A549 (cell line): ENCODE measurements at regions not wholly inside any gene's neighbourhood (a gene's known extent, or its start where the extent isn't known, plus 50 kb on each side); places are given as distances from the start of the nearest gene placed in this dataset.
"Not testable (repeated sequence)": the region's sequence is repeated elsewhere in the genome, so short reads cannot be mapped to it uniquely, and the experiment has no call there.

Experiments
- ATAC-seq, 2 experiments: fragments of 200-7000 bp in 1 of 2; fragments of >200 bp in 1 of 2; cut with Nextera tagmentation in 1 of 2; cut with Tn5 transposase in 1 of 2; 3 replicates each; pipeline versions ENCODE4 v1.8.0 to v1.9.1; 2018 to 2020; ENCODE audit warnings: mild to moderate bottlenecking in 1 of 2, moderate library complexity in 1 of 2
- CTCF ChIA-PET: fragments of 300-600 bp; sonication (Branson Sonifier 250); formaldehyde crosslinking; extraction: SDS; loops from one replicate; lab custom pipeline; 2021; ENCODE audit warnings: antibody characterized with exemption, inconsistent platforms; lab: Yijun Ruan, JAX
- POLR2A ChIA-PET: fragments of 350-600 bp; formaldehyde crosslinking; extraction: SDS; loops from one replicate; lab custom pipeline; 2021; ENCODE audit warnings: antibody characterized with exemption, inconsistent platforms; lab: Yijun Ruan, JAX
- DNase-seq, 2 experiments: peaks; one replicate each; pipeline versions ENCODE4 v3.0.0 to v3.0.0-alpha.2; 2011 to 2016; ENCODE audit warnings: low read depth in 1 of 2, low spot score in 1 of 2
- FAIRE-seq: peaks from 2 replicates; lab custom pipeline; 2011; peaks lifted over from hg19 to GRCh38; lab: Jason Lieb, UNC
- H3K27ac ChIP-seq, 2 experiments: fragments of >200 bp; sonication (Bioruptor Twin); formaldehyde crosslinking; 3 replicates each; pipeline ENCODE4 v1.5.1; 2016 to 2017
- H3K4me1 ChIP-seq: fragments of >200 bp; sonication (Bioruptor Twin); formaldehyde crosslinking; 3 replicates; pipeline ENCODE4 v1.6.1; 2016
- H3K4me2 ChIP-seq: fragments of >200 bp; sonication (Bioruptor Twin); formaldehyde crosslinking; 3 replicates; pipeline ENCODE4 v1.6.1; 2016
- H3K4me3 ChIP-seq: fragments of >200 bp; sonication (Bioruptor Twin); formaldehyde crosslinking; 3 replicates; pipeline ENCODE4 v1.5.1; 2016
- H3K9me3 ChIP-seq: fragments of >200 bp; sonication (Bioruptor Twin); formaldehyde crosslinking; 3 replicates; pipeline ENCODE4 v1.6.1; 2016
- BHLHE40 ChIP-seq: IDR thresholded peaks from 2 replicates; pipeline ENCODE4 v1.6.1; 2012; ENCODE audit warnings: low read depth, low read length, inconsistent platforms
- EHF ChIP-seq: fragments of 250-450 bp; sonication (Bioruptor Pico); IDR thresholded peaks from 2 replicates; pipeline ENCODE4 v1.5.0; 2020; ENCODE audit warnings: mild to moderate bottlenecking
- EHMT2 ChIP-seq: fragments of 200-600 bp; sonication (generic); IDR thresholded peaks from 2 replicates; pipeline ENCODE4 v1.6.1; 2016; ENCODE audit warnings: antibody characterized with exemption, low read depth, mild to moderate bottlenecking, moderate library complexity
- FOSL2 ChIP-seq, 2 experiments: fragments of 450-650 bp in 1 of 2; fragments of >200 bp in 1 of 2; sonication (Bioruptor Twin) in 1 of 2; formaldehyde crosslinking; IDR thresholded peaks; 2 replicates each; pipeline versions ENCODE4 v1.5.0 to v1.6.1; 2016 to 2020; ENCODE audit warnings: mild to moderate bottlenecking in 1 of 2, moderate library complexity in 1 of 2
- FOXS1 ChIP-seq: fragments of 250-450 bp; sonication (Bioruptor Pico); IDR thresholded peaks from 2 replicates; pipeline ENCODE4 v1.5.0; 2020; ENCODE audit warnings: mild to moderate bottlenecking, moderate library complexity
- HDAC2 ChIP-seq: fragments of 200-600 bp; sonication (generic); IDR thresholded peaks from 2 replicates; pipeline ENCODE4 v1.6.1; 2016
- HEYL ChIP-seq: fragments of 250-450 bp; sonication (Bioruptor Pico); IDR thresholded peaks from 2 replicates; pipeline ENCODE4 v1.8.0; 2021; ENCODE audit warnings: mild to moderate bottlenecking, moderate library complexity
- HOXA7 ChIP-seq: fragments of 250-450 bp; sonication (Bioruptor Pico); IDR thresholded peaks from 2 replicates; pipeline ENCODE4 v1.5.0; 2020; ENCODE audit warnings: mild to moderate bottlenecking, moderate library complexity
- JUNB ChIP-seq: fragments of >200 bp; sonication (Bioruptor Twin); formaldehyde crosslinking; IDR thresholded peaks from 2 replicates; pipeline ENCODE4 v1.6.1; 2016
- MAZ ChIP-seq: fragments of 150-350 bp; IDR thresholded peaks from 2 replicates; pipeline ENCODE4 v1.6.1; 2014; ENCODE audit warnings: antibody characterized with exemption, low read depth, low read length, borderline replicate concordance
- MYC ChIP-seq: IDR thresholded peaks from 2 replicates; pipeline ENCODE4 v1.6.1; 2012; ENCODE audit warnings: mild to moderate bottlenecking, inconsistent platforms, low read length, improper control_type of control experiment, borderline replicate concordance
- NFE2L2 ChIP-seq: fragments of 150-350 bp; conservative IDR thresholded peaks from 2 replicates; pipeline ENCODE4 v1.6.1; 2014; ENCODE audit warnings: low read length
- NR3C1 ChIP-seq: fragments of >200 bp; sonication (Bioruptor Twin); formaldehyde crosslinking; IDR thresholded peaks from 3 replicates; pipeline ENCODE4 v1.6.1; 2017
- PHF8 ChIP-seq: fragments of 200-600 bp; sonication (generic); IDR thresholded peaks from 2 replicates; pipeline ENCODE4 v1.6.1; 2016; ENCODE audit warnings: low read depth, mild to moderate bottlenecking, antibody characterized with exemption, moderate library complexity, borderline replicate concordance
- POLR2AphosphoS2 ChIP-seq: conservative IDR thresholded peaks from 2 replicates; pipeline ENCODE4 v1.6.1; 2012; ENCODE audit warnings: low read length, improper control_type of control experiment, inconsistent platforms
- RAD21 ChIP-seq, 2 experiments: fragments of >200 bp in 1 of 2; sonication (Bioruptor Twin) in 1 of 2; formaldehyde crosslinking in 1 of 2; IDR thresholded peaks in 1 of 2; conservative IDR thresholded peaks in 1 of 2; 2 replicates in 1 of 2; 3 replicates in 1 of 2; pipeline ENCODE4 v1.6.1; 2012 to 2018; ENCODE audit warnings: inconsistent platforms in 1 of 2
- RNF2 ChIP-seq: fragments of 200-600 bp; sonication (generic); IDR thresholded peaks from 2 replicates; pipeline ENCODE4 v1.6.1; 2016; ENCODE audit warnings: low read depth, mild to moderate bottlenecking, antibody characterized with exemption, moderate library complexity, borderline replicate concordance
- SREBF2 ChIP-seq: fragments of 450-650 bp; IDR thresholded peaks from 2 replicates; pipeline ENCODE4 v1.6.1; 2014; ENCODE audit warnings: mild to moderate bottlenecking, moderate library complexity
- TP53 ChIP-seq: fragments of 250-450 bp; sonication (Bioruptor Pico); IDR thresholded peaks from 2 replicates; pipeline ENCODE4 v1.5.0; 2021; ENCODE audit warnings: mild to moderate bottlenecking, moderate library complexity
- ZNF302 ChIP-seq: fragments of 250-450 bp; sonication (Bioruptor Pico); IDR thresholded peaks from 2 replicates; pipeline ENCODE4 v1.9.0; 2021; ENCODE audit warnings: inconsistent platforms, mild to moderate bottlenecking, moderate library complexity
- ZSCAN20 ChIP-seq: fragments of 250-450 bp; sonication (Bioruptor Pico); IDR thresholded peaks from 2 replicates; pipeline ENCODE4 v1.8.0; 2022; ENCODE audit warnings: mild to moderate bottlenecking, moderate library complexity
- WGBS: methylation state at CpG from one replicate; pipeline ENCODE4 v1.1.6; 2017; ENCODE audit errors: missing lambda C conversion rate; 5-methylcytosine and 5-hydroxymethylcytosine counted together
- TF ChIP-seq, protein P1 (sequence below): fragments of 450-650 bp; IDR thresholded peaks from 2 replicates; pipeline ENCODE4 v1.6.1; 2014; ENCODE audit warnings: antibody characterized with exemption
- TF ChIP-seq, protein P2 (sequence below): fragments of 200-600 bp; sonication (generic); IDR thresholded peaks from 2 replicates; pipeline ENCODE4 v1.6.1; 2016; ENCODE audit warnings: antibody characterized with exemption, mild to moderate bottlenecking, moderate library complexity
- TF ChIP-seq, protein P3 (sequence below): fragments of 150-350 bp; IDR thresholded peaks from 2 replicates; pipeline ENCODE4 v1.6.1; 2014; ENCODE audit warnings: low read depth, mild to moderate bottlenecking, low read length

DNA sequence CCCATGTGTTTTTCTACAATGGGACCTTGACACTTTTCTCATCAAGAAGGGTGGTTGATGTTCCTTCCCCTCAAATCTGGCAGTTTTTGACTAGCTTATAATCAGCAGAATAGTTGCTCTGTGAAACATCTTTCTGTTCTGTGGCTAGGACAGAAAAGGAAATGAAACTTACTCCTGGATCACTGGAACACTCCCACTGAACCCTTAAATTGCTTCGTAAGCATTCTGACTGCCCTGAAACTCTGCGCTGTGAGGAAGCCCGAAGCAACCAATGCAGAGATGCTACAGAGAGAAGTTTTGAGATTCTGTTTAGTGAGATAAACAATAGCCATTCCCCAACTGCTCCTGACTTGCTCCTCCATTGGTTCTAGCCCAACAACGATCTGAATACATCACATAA is 602.2 kb downstream of the CENPC start:
- Histone ChIP-seq H3K4me1 (no peaks in the 10 kb centered on the region), H3K27ac (no peak overlapping the region), H3K9me3 (no peaks in the 10 kb centered on the region), H3K4me3 (no peak overlapping the region), H3K4me2 (no peak overlapping the region)
- TF ChIP-seq EHF (CRISPR knock-in tag) (no peak), NFE2L2 (no peak), HOXA7 (CRISPR knock-in tag) (no peak)
- no peak for DNase-seq
- ATAC-seq, result no peak
- ChIA-PET POLR2A (no interaction called here), CTCF (no interaction called here)
- no peak for FAIRE-seq
- 55% methylated on average over 4 of the region's 4 CpGs for WGBS

DNA sequence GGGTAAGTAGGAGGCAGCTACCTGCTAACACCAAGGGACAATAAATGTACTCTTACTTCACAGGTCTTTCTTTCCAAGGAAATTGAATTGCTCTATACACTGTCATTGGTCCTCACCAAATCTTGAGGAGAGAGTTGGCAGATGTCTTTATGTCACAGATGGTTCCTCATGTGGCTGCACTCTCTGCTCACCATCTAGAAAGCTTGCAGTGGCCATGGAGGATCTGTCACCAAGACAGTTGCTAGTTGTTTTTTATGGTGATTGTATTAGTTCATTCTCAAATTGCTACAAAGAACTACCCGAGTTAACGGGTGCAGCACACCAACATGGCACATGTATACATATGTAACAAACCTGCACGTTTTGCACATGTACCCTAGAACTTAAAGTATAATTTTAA is 613.3 kb downstream of the CENPC start:
- 81% methylated on average over 3 of the region's 3 CpGs for WGBS

DNA sequence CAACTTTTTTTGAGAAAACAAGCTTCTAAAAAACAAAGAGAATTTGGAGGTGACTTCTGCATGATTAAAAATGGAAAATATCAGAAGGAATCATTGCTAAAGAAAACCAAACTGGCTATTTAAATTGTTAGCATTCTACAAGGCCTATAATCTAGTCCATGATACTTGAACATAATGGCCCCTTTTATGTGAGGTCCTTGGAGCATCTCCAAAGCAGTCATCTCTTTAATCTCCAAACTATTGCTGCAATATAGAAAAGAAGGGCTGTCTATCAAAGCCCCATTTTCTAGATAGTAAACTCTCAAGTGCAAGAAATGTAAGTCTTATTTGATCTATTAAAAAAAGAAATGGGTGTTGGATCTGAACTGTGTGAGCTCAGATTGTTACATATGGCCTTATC is 615.1 kb downstream of the CENPC start:
- H3K4me2 ChIP-seq, result no peak overlapping the region
- ChIA-PET POLR2A (no interaction called here), CTCF (no interaction called here)
- no peak for DNase-seq
- no peak overlapping the region for H3K27ac ChIP-seq
- no peaks in the 10 kb centered on the region for H3K4me1 ChIP-seq
- no peak overlapping the region for H3K4me3 ChIP-seq
- no peak for FAIRE-seq
- no peak for ATAC-seq
- TF ChIP-seq ZSCAN20 (CRISPR knock-in tag), result no peak
- no peak for TF ChIP-seq PHF8
- no peak for TF ChIP-seq RAD21 (conservative IDR thresholded peaks at IDR 0.05 in 1 of 2, IDR thresholded peaks at IDR 0.05 in 1 of 2)
- TF ChIP-seq FOXS1 (CRISPR knock-in tag), result no peak
- no peak for TF ChIP-seq JUNB
- TF ChIP-seq, protein P1, sequence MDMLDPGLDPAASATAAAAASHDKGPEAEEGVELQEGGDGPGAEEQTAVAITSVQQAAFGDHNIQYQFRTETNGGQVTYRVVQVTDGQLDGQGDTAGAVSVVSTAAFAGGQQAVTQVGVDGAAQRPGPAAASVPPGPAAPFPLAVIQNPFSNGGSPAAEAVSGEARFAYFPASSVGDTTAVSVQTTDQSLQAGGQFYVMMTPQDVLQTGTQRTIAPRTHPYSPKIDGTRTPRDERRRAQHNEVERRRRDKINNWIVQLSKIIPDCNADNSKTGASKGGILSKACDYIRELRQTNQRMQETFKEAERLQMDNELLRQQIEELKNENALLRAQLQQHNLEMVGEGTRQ, result no peak
- TF ChIP-seq HEYL (CRISPR knock-in tag), result no peak
- no peak for TF ChIP-seq FOSL2 (IDR thresholded peaks at IDR 0.05)
- TF ChIP-seq FOSL2 (CRISPR knock-in tag; IDR thresholded peaks at IDR 0.05), result no peak
- TF ChIP-seq, protein P2, sequence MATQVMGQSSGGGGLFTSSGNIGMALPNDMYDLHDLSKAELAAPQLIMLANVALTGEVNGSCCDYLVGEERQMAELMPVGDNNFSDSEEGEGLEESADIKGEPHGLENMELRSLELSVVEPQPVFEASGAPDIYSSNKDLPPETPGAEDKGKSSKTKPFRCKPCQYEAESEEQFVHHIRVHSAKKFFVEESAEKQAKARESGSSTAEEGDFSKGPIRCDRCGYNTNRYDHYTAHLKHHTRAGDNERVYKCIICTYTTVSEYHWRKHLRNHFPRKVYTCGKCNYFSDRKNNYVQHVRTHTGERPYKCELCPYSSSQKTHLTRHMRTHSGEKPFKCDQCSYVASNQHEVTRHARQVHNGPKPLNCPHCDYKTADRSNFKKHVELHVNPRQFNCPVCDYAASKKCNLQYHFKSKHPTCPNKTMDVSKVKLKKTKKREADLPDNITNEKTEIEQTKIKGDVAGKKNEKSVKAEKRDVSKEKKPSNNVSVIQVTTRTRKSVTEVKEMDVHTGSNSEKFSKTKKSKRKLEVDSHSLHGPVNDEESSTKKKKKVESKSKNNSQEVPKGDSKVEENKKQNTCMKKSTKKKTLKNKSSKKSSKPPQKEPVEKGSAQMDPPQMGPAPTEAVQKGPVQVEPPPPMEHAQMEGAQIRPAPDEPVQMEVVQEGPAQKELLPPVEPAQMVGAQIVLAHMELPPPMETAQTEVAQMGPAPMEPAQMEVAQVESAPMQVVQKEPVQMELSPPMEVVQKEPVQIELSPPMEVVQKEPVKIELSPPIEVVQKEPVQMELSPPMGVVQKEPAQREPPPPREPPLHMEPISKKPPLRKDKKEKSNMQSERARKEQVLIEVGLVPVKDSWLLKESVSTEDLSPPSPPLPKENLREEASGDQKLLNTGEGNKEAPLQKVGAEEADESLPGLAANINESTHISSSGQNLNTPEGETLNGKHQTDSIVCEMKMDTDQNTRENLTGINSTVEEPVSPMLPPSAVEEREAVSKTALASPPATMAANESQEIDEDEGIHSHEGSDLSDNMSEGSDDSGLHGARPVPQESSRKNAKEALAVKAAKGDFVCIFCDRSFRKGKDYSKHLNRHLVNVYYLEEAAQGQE, result no peak
- TF ChIP-seq SREBF2, result no peak
- no peak for TF ChIP-seq MAZ
- TF ChIP-seq, protein P3, sequence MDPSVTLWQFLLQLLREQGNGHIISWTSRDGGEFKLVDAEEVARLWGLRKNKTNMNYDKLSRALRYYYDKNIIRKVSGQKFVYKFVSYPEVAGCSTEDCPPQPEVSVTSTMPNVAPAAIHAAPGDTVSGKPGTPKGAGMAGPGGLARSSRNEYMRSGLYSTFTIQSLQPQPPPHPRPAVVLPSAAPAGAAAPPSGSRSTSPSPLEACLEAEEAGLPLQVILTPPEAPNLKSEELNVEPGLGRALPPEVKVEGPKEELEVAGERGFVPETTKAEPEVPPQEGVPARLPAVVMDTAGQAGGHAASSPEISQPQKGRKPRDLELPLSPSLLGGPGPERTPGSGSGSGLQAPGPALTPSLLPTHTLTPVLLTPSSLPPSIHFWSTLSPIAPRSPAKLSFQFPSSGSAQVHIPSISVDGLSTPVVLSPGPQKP, result no peak
- H3K9me3 ChIP-seq, result no peaks in the 10 kb centered on the region

More for the DNA sequence above, 613.3 kb downstream of the CENPC start:
- POLR2A ChIA-PET, H3K4me1 ChIP-seq, H3K9me3 ChIP-seq, FAIRE-seq, H3K4me3 ChIP-seq, H3K27ac ChIP-seq, H3K4me2 ChIP-seq, DNase-seq, ATAC-seq, CTCF ChIA-PET: not testable (repeated sequence)

DNA sequence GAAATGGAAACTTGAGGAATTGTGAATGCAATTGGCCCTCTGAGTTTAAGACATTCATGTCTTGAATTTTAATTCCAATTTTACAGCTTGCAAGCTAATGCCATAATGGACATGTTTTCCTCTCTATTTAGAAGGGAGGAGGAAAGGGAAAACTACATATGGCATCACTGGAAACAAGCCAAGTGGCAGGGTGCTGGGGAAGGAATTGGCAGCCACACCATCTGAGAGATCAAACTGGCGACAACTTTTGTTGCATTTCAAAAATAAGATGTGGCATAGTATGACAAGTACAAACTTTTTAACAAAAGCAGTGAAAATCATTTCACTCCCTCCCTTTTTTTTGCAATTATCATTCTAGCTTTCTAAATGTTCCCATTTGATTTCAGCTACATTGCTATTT is 615.6 kb downstream of the CENPC start:
- ChIA-PET POLR2A (no interaction called here), CTCF (no interaction called here)
- Histone ChIP-seq H3K4me3 (no peak overlapping the region), H3K4me2 (no peak overlapping the region), H3K9me3 (no peaks in the 10 kb centered on the region), H3K4me1 (no peaks in the 10 kb centered on the region), H3K27ac (no peak overlapping the region)
- DNase-seq, result no peak
- 67% methylated on average over 1 of the region's 1 CpG for WGBS
- TF ChIP-seq EHMT2, result no peak
- TF ChIP-seq BHLHE40, result no peak
- TF ChIP-seq PHF8, result no peak
- TF ChIP-seq EHF (CRISPR knock-in tag), result no peak
- TF ChIP-seq HDAC2, result no peak
- TF ChIP-seq NR3C1, result no peak
- TF ChIP-seq POLR2AphosphoS2, result no peak
- no peak for TF ChIP-seq MYC
- TF ChIP-seq RNF2, result no peak
- no peak for TF ChIP-seq TP53 (CRISPR knock-in tag)
- no peak for TF ChIP-seq ZNF302 (CRISPR knock-in tag)
- no peak for FAIRE-seq
- ATAC-seq, result no peak

DNA sequence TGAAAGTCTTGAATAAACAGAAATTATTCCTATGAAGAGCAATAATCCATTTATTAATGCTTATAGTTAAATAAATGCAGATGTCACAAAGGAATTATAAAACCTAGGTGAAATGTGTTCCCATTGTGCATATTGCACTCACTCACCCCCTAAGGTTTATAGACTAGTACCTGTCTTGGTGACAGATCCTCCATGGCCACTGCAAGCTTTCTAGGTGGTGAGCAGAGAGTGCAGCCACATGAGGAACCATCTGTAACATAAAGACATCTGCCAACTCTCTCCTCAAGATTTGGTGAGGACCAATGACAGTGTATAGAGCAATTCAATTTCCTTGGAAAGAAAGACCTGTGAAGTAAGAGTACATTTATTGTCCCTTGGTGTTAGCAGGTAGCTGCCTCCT is 616.4 kb downstream of the CENPC start:
- H3K4me1 ChIP-seq, H3K4me3 ChIP-seq, H3K9me3 ChIP-seq, H3K4me2 ChIP-seq, DNase-seq, H3K27ac ChIP-seq, ATAC-seq, FAIRE-seq, POLR2A ChIA-PET: not testable (repeated sequence)
- CTCF ChIA-PET, result interaction anchor here (1.1 kb wide), 1 partner anchor 23 kb away, joined by 3 read pairs; no protein-coding TSS in a partner anchor
